Thyroid gland (tissue), 4 donors: ENCODE measurements at regions not wholly inside any gene's neighbourhood (a gene's known extent, or its start where the extent isn't known, plus 50 kb on each side); places are given as distances from the start of the nearest gene placed in this dataset.

ENCODE experiments used
- CTCF ChIP-seq, 6 experiments: fragments of 200-600 bp in 3 of 6; fragments of 450-650 bp in 3 of 6; sonication (generic) in 3 of 6; IDR thresholded peaks; one replicate each; pipeline ENCODE4 v1.5.1; 2016 to 2019; ENCODE audit warnings: antibody characterized with exemption in 6 of 6, mild to moderate bottlenecking in 2 of 6, inconsistent platforms in 1 of 6, moderate library complexity in 1 of 6
- POLR2A ChIP-seq, 2 donors: fragments of 450-650 bp; IDR thresholded peaks; one replicate each; pipeline ENCODE4 v1.6.1; 2017; ENCODE audit warnings: antibody characterized with exemption in 2 of 2, mild to moderate bottlenecking in 2 of 2, moderate library complexity in 1 of 2

GRCh38 chr17:71846561-71847110 lies 274.2 kb upstream of the SOX9 start:
- TF ChIP-seq CTCF (IDR thresholded peaks at IDR 0.05) (no peak), POLR2A (IDR thresholded peaks at IDR 0.05) (no peak)
